GM21825 (cell line): ENCODE measurements at regions not wholly inside any gene's neighbourhood (a gene's known extent, or its start where the extent isn't known, plus 50 kb on each side); places are given as distances from the start of the nearest gene placed in this dataset.
"Not testable (repeated sequence)": the region's sequence is repeated elsewhere in the genome, so short reads cannot be mapped to it uniquely, and the experiment has no call there.

Source experiments
- ATAC-seq: cut with Tn5 transposase; IDR thresholded peaks from one replicate; pipeline ENCODE4 v1.9.1; 2021; ENCODE audit warnings: mild to moderate bottlenecking, moderate library complexity; ENCODE audit not compliant: unreplicated experiment

DNA sequence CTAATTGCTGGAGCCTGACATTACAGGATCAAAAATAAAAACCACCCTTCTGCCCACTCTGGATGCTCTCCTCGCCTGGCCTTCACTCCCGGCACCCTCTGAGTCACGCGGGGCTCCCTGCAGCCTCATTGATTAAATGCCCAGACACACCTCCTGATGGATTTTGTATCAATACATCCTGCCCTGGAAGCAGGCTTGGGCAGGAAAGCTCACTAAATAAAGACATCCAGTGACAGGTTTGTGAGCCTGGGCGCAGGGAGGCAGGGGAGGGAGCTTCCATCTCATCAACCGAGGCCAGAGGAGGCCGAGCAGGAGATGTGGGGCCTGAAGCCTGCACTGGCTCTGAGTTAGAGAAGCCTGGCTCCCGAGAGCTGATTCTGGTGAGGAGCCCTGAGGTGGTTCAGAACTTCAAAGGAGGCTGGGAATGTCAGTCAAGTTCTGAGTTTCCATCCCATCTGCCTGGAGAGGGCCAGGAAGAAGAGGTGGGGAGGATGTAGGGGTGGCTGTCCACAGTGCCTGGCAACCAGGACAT is 318.6 kb downstream of the ADGRD1 start:
- not testable (repeated sequence) for ATAC-seq

DNA sequence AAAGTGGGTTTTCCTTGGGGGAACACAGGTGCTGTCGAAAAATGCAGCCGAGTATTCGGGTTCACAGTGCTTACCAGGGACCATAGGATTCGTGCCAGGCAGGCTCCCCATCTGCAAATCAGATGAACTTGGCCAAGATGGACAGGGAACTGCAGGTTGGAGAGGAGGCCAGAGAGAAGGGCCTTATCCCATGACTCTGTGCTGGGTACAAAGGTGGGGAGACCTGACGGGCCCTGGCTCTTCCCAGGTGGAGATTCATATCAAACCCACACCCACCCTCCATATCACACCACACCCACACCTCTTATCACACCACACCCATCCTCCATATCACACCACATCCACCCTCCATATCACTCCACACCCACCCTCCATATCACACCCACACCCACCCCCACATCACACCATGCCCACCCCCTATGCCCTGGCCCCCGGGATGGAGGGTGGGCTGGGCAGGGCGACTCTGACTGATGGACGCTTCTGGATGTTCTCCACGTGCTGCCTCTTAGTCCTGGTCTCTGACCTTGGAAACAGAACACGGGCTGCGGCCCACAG is 319.7 kb downstream of the ADGRD1 start:
- ATAC-seq: no peak

DNA sequence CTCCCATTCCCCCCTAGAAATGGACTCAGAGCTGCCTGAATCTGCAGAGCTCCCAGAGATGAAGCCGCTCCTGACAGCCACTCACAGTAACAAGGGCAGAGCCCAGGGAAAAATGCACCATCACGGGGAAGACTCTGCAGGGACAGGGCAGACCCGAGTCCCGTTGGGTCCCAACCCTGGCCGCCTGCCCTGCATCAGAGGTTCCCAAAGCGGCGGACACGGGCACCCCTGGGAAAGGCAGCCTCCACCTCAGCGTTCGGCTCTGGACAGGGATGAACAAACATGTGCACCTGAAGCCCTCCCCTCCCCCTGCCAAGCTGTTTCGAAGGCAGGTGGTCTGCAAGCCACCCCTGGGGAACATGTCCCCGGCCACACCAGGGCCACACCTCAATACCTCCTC is 320.4 kb downstream of the ADGRD1 start:
- ATAC-seq: no peak

DNA sequence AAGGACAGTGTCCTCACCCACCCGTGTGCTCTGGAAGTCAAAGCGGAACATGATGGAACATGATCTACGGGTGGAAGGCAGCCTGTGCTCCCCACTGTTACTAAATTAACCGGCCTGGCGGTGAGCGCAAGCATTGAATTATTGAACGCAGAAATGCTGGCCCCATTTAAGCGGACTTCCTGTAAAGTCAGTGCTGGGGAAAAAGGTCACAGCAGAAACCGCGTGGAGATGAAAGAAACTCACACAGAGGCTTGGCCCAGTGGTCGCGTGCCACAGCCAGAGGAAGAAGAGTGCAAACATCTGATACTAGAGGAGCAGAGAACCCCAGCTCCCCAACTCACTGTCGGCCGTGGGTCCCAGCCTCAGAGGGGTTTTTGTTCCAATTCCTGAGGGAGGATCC is 321.2 kb downstream of the ADGRD1 start:
- ATAC-seq: no peak

DNA sequence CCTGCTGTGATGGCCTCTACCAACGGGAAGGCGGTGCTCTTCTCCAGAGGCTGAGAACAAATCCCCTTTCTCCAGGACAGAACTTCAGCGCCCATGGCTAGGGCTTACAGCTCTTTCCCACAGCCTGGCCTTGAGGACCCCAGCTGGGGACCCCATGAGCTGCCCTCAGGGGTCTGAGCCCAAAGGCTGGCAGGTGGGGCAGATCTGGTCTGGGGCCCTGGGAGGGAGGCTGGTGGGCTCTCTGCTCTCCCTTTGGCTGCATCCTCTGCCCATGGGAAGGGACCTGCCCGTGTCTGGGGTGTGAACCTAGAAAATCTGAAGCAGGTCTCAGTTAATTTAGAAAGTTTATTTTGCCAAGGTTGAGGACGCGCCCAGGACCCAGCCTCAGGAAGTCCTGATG is 322.1 kb downstream of the ADGRD1 start:
- no peak for ATAC-seq

DNA sequence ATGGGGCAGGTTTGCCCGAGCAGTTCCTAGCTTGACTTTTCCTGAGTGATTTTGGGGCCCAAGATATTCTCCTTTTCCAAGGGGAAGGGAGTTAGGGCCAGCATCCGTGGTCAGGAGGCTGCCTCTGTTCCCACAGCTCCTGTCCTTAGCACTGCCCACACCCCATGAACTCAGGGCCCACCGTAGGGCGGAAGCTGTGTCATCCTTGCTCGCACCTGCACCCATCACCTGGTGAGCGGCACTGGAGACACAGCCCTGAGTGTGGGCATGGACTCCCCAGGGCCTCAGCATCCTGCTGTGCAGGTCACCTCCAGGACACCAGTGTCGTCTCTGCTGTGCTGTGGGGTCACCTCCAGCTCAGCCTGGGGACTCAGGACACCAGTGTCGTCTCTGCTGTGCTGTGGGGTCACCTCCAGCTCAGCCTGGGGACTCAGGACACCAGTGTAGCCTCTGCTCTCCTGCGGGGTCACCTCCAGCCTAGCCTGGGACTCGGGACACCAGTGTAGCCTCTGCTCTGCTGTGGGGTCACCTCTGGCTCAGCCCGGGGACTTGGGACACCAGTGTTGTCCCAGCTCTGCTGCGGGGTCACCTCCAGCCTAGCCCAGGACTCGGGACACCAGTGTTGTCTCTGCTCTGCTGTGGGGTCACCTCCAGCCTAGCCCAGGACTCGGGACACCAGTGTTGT is 322.9 kb downstream of the ADGRD1 start:
- ATAC-seq: no peak

DNA sequence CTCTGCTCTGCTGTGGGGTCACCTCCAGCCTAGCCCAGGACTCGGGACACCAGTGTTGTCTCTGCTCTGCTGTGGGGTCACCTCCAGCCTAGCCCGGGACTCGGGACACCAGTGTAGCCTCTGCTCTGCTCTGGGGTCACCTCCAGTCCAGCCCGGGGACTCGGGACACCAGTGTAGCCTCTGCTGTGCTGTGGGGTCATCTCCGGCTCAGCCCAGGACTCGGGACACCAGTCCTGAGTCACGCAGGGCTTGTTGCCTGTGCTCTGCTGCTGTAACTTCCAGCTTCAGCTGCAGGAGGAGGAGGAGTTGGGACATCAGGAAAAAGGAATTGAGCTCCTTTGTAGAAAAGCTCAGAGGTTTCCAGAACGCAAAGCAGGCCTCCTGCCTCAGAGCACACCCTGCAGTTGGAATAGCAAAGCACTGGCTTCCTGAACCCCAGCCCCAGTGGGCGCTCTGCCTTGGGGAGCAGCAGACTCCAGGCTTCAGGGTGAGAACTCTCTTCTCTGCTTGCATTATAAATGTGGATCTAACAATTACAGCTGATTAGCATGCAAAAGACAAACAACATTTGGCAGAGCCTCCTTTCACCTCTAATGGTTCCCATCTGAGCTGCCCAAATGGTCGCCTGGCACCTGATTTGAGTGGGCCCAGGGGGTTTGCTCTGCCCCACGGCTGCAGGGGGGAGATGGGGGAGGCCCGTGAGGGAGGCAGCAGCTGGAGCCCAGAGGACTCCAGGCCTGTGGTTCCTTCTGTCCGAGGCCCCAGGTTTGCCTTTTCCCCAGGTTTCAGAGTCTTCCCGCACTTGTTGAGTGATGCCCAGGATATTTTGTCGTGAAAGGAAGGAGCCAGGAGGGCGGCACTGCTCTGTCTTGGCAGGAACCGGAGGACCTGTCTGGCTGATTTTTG is 323.7 kb downstream of the ADGRD1 start:
- not testable (repeated sequence) for ATAC-seq

DNA sequence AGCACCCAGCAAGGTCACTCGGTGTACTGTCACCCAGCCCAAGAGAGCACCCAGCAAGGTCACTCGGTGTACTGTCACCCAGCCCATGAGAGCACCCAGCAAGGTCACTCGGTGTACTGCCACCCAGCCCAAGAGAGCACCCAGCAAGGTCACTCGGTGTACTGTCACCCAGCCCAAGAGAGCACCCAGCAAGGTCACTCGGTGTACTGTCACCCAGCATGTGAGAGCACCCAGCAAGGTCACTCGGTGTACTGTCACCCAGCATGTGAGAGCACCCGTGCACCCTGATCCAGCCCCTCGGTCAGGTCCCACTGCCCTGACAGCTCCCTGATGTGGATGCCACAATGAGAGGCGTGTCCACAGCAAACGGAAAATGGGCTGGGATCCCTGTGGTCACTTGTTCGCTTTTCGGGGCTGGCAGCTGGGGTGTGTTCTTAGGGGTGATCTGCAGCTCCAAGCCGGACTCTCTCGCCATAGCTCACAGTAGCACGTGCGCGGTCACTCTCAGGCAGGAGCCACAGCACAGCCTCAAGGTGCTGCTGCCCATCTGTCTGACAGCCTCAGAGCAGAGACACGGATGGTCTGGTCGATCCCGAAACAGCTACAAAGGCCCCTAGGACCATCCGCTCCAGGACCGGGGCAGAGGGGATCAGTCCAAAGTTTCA is 324.9 kb downstream of the ADGRD1 start:
- ATAC-seq: not testable (repeated sequence)

DNA sequence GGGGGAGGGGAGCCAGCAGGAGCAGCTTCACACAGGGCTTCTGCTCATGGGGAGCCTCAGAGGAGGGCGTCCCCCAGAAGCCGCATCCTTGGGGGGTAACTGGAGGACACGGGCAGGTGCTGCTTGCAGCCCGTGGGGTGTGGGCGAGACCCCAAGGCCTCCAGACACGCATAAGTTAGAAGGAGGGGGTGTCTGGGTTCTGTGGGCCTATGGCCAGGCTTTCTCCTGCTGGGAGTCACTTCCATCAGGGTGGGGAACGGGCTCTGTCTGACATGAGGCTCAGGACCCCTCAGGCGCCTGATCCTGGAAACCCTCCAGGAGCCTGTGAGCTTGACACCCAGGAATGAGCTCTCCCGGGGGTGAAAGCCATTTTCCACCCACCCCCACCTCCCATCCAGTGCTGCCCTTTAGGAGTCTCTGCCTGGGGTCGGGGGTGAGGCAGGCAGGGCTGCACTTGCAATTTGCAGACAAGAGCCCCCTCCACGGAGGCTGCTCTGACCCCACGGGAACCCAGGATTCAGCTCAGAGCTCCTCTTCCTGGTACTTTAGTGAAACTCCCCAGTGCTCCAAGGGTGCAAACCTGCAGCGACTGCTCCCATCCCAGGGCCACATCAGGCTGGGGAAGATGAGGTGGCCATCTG is 325.7 kb downstream of the ADGRD1 start:
- ATAC-seq: no peak

DNA sequence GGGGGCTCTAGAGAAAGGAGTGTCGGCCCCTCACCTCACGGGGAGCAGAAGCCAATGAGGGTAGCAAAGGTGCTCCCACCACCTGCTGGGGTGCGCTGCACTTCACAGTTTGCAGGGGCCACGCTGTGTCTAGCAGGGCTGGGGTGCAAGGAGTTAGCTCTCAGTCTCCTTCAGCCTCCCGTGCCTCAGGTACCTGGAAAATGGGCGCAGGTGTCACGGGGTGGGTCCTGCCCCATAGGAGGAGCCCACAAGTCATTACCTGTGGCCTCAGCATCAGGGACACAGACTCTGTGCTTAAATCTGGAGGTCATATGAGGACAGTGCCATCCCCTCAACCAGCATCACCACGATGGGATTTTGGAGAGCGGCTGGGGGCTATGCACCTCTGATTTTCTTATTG is 326.7 kb downstream of the ADGRD1 start:
- ATAC-seq: no peak

DNA sequence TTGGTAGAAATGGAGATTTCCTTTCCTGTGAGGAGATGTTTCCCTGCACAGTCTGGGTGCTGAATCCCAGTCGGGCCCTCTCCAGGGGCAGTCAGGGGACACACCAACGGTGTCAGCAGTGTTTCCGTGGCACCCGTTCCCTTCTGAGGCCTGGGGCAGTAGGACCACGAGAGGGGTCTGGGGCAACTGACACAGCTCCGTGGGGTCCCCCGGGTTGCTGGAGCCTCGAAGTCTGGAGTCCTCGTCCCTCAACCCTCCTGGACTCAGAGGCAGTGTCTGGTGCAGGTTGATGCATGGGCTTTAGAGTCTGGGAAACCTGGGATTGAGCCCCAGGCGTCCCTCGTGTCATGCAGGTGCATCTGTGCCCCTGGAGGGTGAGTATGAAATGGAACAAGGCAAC is 327.3 kb downstream of the ADGRD1 start:
- ATAC-seq: no peak

DNA sequence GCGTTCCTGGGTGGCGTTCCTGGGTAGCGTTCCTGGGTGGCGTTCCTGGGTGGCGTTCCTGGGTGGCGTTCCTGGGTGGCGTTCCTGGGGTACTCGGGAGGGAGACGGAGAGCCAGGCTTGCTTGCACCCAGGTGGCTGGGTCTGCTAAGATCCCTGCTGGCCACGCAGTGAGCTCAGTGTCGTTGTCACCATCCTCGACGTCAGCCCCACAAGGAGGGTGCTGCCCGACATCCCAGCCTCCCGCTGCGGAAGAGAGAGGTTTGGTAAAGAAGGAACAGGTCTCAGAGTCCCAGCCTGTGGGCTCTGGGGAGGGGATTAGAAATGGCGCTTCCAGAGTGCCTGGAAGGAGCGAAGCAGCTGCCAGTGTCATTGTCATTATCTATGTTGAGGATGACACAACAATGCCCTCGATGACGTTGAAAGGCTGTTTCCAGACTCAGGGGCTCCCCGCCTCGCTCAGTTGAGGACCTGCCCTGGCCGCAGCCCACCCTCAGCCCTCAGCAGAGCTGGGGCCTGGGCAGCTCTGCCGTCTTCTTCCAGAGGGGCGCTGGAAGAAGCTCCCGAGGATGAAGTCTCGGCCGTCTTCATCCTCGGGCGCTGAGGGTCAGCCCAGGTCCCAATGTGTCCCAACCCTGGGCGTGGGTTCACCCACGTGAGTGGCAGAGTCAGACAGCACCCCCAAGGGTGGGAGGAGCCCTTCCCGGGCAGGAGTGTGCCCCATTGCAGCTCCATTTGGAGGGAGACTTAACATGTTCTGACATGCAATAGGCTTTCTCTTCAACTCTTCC is 328.8 kb downstream of the ADGRD1 start:
- ATAC-seq: no peak

DNA sequence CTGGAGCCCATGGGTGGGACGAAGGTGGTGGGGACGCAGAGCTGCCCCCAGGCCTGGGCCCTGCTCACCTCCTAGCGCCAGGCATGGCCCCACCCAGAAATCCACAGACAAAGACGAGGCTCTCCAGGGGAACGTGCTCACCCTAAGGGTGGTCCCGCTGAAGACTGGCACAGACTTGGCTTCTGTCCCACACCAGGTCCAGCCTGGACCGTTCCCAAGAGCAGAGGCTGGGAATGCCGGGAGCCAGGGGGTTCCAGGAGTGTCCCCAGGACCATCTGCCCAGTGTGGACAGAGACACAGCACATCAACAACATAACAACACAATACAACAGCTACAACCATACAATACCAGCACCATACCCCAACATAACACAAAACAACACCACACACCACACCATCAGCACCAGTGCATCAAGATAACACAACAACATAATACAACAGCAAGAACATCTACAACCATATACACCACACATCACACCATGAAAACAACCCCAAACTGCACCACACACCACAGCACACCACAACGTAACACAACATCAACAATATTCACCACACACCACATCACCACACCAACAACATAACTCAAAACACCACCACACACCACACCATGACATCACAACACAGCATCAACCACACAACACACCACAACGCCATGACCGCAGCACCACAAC is 329.6 kb downstream of the ADGRD1 start:
- ATAC-seq: no peak

DNA sequence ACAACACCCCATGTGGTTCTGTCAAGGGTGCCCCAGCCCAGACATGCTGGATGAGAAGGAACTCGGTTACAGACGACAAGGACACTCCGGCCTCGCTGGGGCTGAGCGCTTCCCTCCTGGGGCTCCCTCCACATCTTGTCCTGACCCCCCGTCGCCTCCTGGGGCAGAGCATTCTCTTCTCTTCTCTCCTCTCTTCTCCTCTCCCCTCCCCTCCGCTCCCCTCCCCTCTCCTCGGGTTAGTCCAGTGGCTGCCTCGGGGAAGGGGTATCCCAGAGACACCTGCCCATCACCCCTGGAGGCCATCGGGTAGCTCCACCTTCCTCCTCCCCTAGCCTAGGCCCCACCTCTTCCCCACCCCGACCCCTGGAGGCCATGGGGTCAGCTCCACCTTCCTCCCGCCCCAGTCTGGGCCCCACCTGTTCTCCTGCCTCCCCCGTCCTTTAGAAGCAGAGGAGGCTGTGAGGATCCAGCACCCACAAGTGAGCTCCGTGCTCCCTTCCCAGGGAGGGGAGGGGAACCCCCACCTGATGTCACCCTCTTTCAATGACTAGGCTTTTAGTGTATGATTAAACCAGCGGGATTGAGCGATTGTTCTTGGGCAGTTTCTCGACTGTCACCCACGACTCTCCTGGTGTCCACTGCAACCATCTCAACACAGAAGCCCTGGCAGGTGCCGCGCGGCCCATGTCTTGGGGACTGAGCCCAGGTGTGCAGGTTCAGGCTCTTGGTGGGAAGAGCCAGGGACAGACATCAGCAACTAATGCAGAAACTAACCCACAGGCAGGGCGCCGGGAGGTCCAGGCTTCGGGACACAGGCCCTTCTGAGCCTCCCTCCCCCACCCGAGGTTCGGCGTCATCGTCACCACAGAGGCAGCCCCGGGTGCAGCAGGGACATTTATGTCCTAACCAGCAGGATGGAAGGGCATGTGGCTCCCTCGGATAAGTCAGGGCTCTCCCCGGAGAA is 330.4 kb downstream of the ADGRD1 start:
- not testable (repeated sequence) for ATAC-seq

DNA sequence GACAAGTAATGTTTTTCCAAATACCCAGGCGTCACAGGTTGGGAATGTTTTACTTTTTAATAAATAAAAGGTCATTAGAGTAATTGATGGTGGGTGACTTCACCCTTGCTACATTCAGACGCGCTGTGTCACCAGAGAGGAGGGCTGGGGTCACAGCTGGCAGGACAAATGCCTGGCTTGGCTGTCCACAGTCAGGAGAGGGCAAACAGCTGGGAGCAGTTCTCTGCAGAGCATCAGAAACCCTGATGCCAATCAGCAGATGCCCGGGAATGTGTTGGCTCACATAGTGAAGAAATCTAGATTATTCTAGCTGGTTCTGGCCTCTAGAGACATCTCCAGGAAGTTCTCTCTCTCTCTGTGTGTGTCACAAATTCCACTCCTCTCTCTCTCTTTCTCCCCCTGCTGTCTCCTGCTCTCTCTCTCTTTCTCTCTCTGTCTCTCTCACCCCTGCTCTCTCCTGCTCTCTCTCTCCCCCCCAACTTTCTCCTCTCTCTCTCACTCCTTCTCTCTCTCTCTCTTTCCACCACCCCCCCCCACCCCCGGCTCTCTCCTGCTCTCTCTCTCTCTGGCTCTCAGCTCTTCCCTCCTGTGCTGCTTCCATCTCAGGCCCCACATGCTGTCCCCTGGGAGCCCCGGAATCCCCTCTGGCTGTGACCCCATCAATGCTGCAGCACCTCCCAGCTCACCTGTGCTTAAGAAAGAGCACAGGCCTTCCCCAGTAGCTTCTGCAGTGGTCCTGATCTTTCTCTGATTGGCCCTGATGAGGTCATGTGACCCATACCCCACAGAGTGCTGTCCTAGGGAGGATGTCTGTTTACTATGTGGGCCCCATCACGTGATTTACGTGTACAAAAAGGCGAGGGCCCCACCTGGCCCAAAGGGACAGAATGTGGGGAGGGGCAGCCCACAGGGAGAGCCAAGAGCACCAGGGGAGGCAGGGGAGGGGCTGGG is 331.5 kb downstream of the ADGRD1 start:
- ATAC-seq: not testable (repeated sequence)

DNA sequence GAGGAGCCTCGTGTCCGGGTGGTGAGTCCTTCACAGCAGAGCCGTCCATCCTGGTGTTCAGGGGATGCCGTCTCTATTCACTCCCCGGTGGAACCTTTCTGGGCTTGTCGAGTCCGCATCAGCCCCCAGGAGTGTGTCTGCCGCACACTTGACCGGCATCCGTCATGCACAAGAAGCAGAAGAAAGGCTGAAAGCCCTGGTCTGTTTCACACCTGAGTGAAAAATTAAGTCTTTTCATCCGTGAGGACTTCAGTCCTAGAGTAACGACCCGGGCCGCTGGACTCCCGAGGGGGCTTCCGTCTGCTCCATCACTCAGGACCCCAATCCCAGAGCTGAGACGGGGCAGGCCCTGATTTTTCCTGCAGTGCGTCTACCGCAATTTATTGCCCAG is 332.2 kb downstream of the ADGRD1 start:
- not testable (repeated sequence) for ATAC-seq

DNA sequence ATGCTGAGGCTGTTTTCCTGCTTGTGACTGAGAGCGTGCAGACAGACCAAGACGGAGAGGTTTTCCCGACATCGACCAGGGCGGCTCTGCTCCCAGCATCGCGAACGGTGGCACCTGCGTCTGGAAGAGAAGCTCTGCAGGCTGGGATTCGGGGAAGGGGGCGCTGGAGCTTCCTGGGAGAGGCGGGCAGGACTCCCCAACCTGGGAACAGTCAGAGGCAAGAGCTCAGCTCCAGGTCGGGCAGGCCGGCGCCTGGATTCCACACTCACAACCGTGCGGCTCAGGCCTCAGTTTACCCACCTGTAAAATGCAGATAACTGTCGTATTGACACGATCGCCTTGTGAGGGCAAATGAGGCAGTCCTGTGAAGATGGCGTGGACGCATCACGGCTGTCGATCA is 332.6 kb downstream of the ADGRD1 start:
- ATAC-seq: not testable (repeated sequence)
